ENCODE measurements at regions not wholly inside any gene's neighbourhood (a gene's known extent, or its start where the extent isn't known, plus 50 kb on each side); places are given as distances from the start of the nearest gene placed in this dataset.

- TF ChIP-seq CTCF (conservative IDR thresholded peaks at IDR 0.05): no peak
- H3K27ac ChIP-seq: no peak overlapping the region
Observed at GRCh38 chr12:16415155-16415554, 67.7 kb downstream of the MGST1 start.

- TF ChIP-seq CTCF (conservative IDR thresholded peaks at IDR 0.05): no peak; the same call in 1 of the 2 replicates
- no peak overlapping the region for H3K27ac ChIP-seq
Observed at GRCh38 chr12:16417058-16417457, 69.6 kb downstream of the MGST1 start.

- no peak for TF ChIP-seq CTCF (conservative IDR thresholded peaks at IDR 0.05)
- no peak overlapping the region for H3K27ac ChIP-seq
Observed at GRCh38 chr12:16421806-16422205, 74.4 kb downstream of the MGST1 start.

GRCh38 chr12:16424531-16424930, 77.1 kb downstream of the MGST1 start:
- H3K27ac ChIP-seq: no peak overlapping the region
- TF ChIP-seq CTCF (conservative IDR thresholded peaks at IDR 0.05): no peak

GRCh38 chr12:16435875-16436554, 88.6 kb downstream of the MGST1 start:
- no peak for TF ChIP-seq CTCF (conservative IDR thresholded peaks at IDR 0.05)
- H3K27ac ChIP-seq: peak overlapping the region; percentile 39

GRCh38 chr12:16437281-16437816, 89.9 kb downstream of the MGST1 start:
- TF ChIP-seq CTCF (conservative IDR thresholded peaks at IDR 0.05): no peak

GRCh38 chr12:16437926-16438325, 90.5 kb downstream of the MGST1 start:
- no peak for TF ChIP-seq CTCF (conservative IDR thresholded peaks at IDR 0.05)
- no peak overlapping the region for H3K27ac ChIP-seq

More at GRCh38 chr12:16437281-16437816, 89.9 kb downstream of the MGST1 start:
- peak overlapping the region; percentile 39; the same call in 1 of the 2 replicates for H3K27ac ChIP-seq

Measured in VCaP (cell line).